Calu3 (cell line): ENCODE measurements at regions not wholly inside any gene's neighbourhood (a gene's known extent, or its start where the extent isn't known, plus 50 kb on each side); places are given as distances from the start of the nearest gene placed in this dataset.

Experiments
- BruUV-seq: library from RNA; stranded (reverse); fragments of 400-500 nt; replicated peaks from 2 replicates; lab custom pipeline; 2021; lab: Mats Ljungman, UMichigan
- CTCF ChIA-PET: fragments of 300-600 bp; sonication (Branson Sonifier 250); formaldehyde crosslinking; loops from one replicate; lab custom pipeline; 2022; ENCODE audit warnings: antibody characterized with exemption; lab: Charles Lee
- DNase-seq: peaks from one replicate; pipeline ENCODE4 v3.0.0; 2022
- H3K27ac Mint-ChIP-seq: one replicate; pipeline ENCODE4 v1.8.0; 2022; ENCODE audit warnings: mixed read lengths; ENCODE audit not compliant: unreplicated experiment
- H3K27me3 Mint-ChIP-seq: one replicate; pipeline ENCODE4 v1.8.0; 2022; ENCODE audit warnings: mixed read lengths; ENCODE audit not compliant: unreplicated experiment
- H3K36me3 Mint-ChIP-seq: one replicate; pipeline ENCODE4 v1.8.0; 2022; ENCODE audit warnings: mild to moderate bottlenecking, moderate library complexity, mixed read lengths; ENCODE audit not compliant: insufficient read depth, unreplicated experiment
- H3K4me1 Mint-ChIP-seq: one replicate; pipeline ENCODE4 v1.8.0; 2022; ENCODE audit warnings: mild to moderate bottlenecking, low read depth, mixed read lengths; ENCODE audit not compliant: unreplicated experiment
- H3K4me3 Mint-ChIP-seq: one replicate; pipeline ENCODE4 v1.8.0; 2022; ENCODE audit warnings: mild to moderate bottlenecking, low read depth, moderate library complexity, mixed read lengths; ENCODE audit not compliant: unreplicated experiment
- H3K9me3 Mint-ChIP-seq: one replicate; pipeline ENCODE4 v1.8.0; 2022; ENCODE audit warnings: low read depth, mixed read lengths; ENCODE audit not compliant: unreplicated experiment
- intact Hi-C: fragments of 100-400 bp; cut with micrococcal nuclease; formaldehyde crosslinking; loops from one replicate; pipeline ENCODE4 v1.10.0; 2022; ENCODE audit not compliant: unreplicated experiment
- TF ChIP-seq, protein P1 (sequence below): fragments of 200-600 bp; IDR thresholded peaks from one replicate; pipeline ENCODE4 v1.8.0; 2022; ENCODE audit warnings: antibody characterized with exemption; ENCODE audit not compliant: unreplicated experiment

DNA sequence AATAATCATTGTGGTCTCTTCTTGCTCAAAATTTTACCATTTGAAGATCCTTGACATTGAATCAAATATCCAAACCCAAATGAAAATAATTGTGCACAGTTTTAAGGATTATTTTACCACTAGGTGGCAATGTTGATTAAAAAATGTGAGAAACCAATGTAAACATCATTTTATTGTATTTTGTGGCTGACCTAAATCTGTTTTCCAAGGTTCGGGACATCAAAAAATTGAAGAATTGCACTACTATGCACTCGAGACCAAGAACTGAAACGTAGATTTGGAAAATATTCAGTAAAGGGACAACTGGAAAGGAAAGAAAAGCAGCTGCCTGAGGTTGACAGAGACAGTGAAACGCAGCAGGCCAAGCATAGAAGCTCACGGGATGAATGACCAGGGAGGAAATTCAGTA, 259.3 kb downstream of the SNX13 start:
- intact Hi-C loops: loop anchor here (1.0 to 2.0 kb wide), 2 partner anchors 90 to 664 kb away; no protein-coding TSS in a partner anchor
- H3K36me3 Mint-ChIP-seq: no peaks in the 10 kb centered on the region
- TF ChIP-seq, protein P1, sequence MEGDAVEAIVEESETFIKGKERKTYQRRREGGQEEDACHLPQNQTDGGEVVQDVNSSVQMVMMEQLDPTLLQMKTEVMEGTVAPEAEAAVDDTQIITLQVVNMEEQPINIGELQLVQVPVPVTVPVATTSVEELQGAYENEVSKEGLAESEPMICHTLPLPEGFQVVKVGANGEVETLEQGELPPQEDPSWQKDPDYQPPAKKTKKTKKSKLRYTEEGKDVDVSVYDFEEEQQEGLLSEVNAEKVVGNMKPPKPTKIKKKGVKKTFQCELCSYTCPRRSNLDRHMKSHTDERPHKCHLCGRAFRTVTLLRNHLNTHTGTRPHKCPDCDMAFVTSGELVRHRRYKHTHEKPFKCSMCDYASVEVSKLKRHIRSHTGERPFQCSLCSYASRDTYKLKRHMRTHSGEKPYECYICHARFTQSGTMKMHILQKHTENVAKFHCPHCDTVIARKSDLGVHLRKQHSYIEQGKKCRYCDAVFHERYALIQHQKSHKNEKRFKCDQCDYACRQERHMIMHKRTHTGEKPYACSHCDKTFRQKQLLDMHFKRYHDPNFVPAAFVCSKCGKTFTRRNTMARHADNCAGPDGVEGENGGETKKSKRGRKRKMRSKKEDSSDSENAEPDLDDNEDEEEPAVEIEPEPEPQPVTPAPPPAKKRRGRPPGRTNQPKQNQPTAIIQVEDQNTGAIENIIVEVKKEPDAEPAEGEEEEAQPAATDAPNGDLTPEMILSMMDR: peak; percentile 54
- DNase-seq: no peak
- no peak overlapping the region for H3K4me3 Mint-ChIP-seq
- no peaks in the 10 kb centered on the region for H3K27me3 Mint-ChIP-seq
- H3K4me1 Mint-ChIP-seq: peaks cover 48% of the 10 kb centered on the region
- no TSS peak for BruUV-seq
- H3K9me3 Mint-ChIP-seq: no peaks in the 10 kb centered on the region
- no peak overlapping the region for H3K27ac Mint-ChIP-seq
- CTCF ChIA-PET: interaction anchor here (0.5 to 1.4 kb wide), 6 partner anchors 8 to 698 kb away, joined by 3 to 7 read pairs (median 4); no protein-coding TSS in a partner anchor

- CTCF ChIA-PET: interaction anchor here (0.8 to 1.4 kb wide), 3 partner anchors 9 to 18 kb away, joined by 3 to 7 read pairs (median 5); no protein-coding TSS in a partner anchor
- H3K36me3 Mint-ChIP-seq: no peaks in the 10 kb centered on the region
- H3K27me3 Mint-ChIP-seq: no peaks in the 10 kb centered on the region
- H3K4me3 Mint-ChIP-seq: no peak overlapping the region
- DNase-seq: no peak
- no peaks in the 10 kb centered on the region for H3K9me3 Mint-ChIP-seq
- H3K27ac Mint-ChIP-seq: no peak overlapping the region
- intact Hi-C loops: loop anchor here (1.0 to 2.0 kb wide), 2 partner anchors 89 to 663 kb away; no protein-coding TSS in a partner anchor
- H3K4me1 Mint-ChIP-seq: peaks cover 41% of the 10 kb centered on the region
- no TSS peak for BruUV-seq
- TF ChIP-seq, protein P1: no peak
These were observed 258.3 kb downstream of the SNX13 start for GRCh38 chr7:17681965-17682364.

DNA sequence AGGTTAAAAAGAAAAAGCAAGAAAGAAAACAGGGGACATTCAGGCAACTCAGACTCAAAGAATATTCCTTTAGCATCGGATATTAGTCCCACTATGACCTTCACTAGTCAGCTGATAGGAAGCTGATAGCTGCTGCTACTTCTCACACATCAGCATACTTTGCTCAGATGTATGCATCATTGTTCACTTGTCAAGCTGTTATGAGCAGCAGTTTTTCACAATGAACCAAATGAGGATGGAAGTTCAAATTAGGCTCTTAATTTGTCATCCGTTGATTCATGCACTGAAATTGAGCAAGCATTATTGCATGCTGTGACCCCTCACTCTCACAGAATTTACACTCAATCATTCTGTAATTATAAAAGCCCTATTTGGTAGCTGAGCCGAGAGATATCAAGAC, 257.7 kb downstream of the SNX13 start:
- Mint-ChIP-seq H3K4me3 (no peak overlapping the region), H3K4me1 (peaks cover 41% of the 10 kb centered on the region), H3K36me3 (no peaks in the 10 kb centered on the region), H3K27ac (no peak overlapping the region), H3K27me3 (no peaks in the 10 kb centered on the region), H3K9me3 (no peaks in the 10 kb centered on the region)
- DNase-seq: no peak
- TF ChIP-seq, protein P1: no peak
- CTCF ChIA-PET: no interaction called here
- intact Hi-C loops: no loop called here
- BruUV-seq: no TSS peak

GRCh38 chr7:17685141-17685540, 255.2 kb downstream of the SNX13 start:
- H3K9me3 Mint-ChIP-seq: peaks cover 2% of the 10 kb centered on the region
- CTCF ChIA-PET: no interaction called here
- H3K36me3 Mint-ChIP-seq: no peaks in the 10 kb centered on the region
- H3K4me3 Mint-ChIP-seq: no peak overlapping the region
- TF ChIP-seq, protein P1: no peak
- peaks cover 44% of the 10 kb centered on the region for H3K4me1 Mint-ChIP-seq
- no TSS peak for BruUV-seq
- DNase-seq: no peak
- H3K27ac Mint-ChIP-seq: no peak overlapping the region
- H3K27me3 Mint-ChIP-seq: no peaks in the 10 kb centered on the region
- intact Hi-C loops: no loop called here
